Erythroblast (primary cell): ENCODE measurements at regions not wholly inside any gene's neighbourhood (a gene's known extent, or its start where the extent isn't known, plus 50 kb on each side); places are given as distances from the start of the nearest gene placed in this dataset.

Source experiments
- GATA1 ChIP-seq: IDR thresholded peaks from 2 replicates; pipeline ENCODE4 v1.6.1; 2011; ENCODE audit warnings: low read depth, mild to moderate bottlenecking, control low read depth, low read length, moderate library complexity
- POLR2A ChIP-seq: IDR thresholded peaks from 2 replicates; pipeline ENCODE4 v1.6.1; 2011; ENCODE audit warnings: mild to moderate bottlenecking, low read length

DNA sequence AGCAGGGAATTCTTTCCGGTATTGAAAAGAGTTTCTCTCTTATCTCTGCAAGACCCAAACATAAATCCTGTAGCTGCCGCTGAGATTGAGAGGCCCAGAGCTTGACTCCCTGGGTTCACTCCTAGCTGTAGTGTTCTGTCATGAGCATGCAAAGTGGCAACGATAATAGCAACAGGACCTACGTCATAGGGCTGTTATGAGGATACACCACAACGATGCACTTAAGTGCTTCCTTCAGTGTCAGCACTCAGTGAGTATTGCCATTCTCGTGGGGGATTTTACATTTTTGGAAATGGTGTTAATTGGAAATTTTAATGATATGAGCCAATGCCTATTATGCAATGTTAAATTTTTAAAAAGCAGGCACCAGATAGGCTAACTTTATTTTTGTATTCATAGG, 199.8 kb downstream of the CYLD start:
- TF ChIP-seq POLR2A (no peak), GATA1 (no peak)
